ENCODE measurements at regions not wholly inside any gene's neighbourhood (a gene's known extent, or its start where the extent isn't known, plus 50 kb on each side); places are given as distances from the start of the nearest gene placed in this dataset.

DNA sequence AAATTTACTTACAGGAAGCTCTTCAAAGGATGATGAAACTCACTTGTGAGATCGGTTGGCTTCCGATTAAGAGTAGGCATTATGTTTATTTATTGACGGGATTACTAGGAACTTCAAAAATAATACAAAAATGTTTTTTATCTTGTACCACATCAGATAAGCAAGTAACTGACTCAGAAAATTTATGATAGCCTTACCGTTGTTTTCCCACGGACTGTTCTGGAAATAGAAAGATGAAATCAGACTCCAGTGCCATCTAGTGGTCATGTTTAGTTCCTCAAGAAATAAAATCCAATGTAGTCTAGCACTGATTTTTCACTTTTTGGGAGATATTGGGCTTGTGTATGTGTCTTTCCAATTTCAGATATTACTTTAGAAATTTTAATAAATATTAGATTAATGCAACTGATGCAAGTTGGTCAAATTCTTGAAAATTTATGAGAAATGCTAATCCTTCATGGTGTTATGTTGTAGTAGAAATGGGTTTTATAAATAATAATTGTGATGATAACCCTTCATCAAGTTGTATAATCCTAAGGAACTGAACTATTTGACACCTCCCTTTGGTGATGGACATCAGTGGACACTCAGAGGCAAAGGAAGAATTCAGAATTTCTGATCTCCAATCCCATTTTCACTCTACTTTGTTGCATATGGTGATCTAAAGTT, 168.8 kb downstream of the TMEM26 start:
- intact Hi-C loops (cut with micrococcal nuclease; ENCODE audit: unreplicated experiment): loop anchor here (1.0 to 10.0 kb wide), 6 partner anchors 143 to 468 kb away; no protein-coding TSS in a partner anchor
- CTCF ChIA-PET: interaction anchor here (0.6 to 1.0 kb wide), 5 partner anchors 13 to 467 kb away, joined by 3 to 5 read pairs (median 3); no protein-coding TSS in a partner anchor
- Mint-ChIP-seq H3K9me3 (ENCODE audit: low read depth, unreplicated experiment) (no peaks in the 10 kb centered on the region), H3K27ac (ENCODE audit: unreplicated experiment) (no peak overlapping the region), H3K4me1 (ENCODE audit: low read depth, unreplicated experiment) (peaks cover 10% of the 10 kb centered on the region), H3K27me3 (ENCODE audit: unreplicated experiment) (no peaks in the 10 kb centered on the region), H3K36me3 (ENCODE audit: insufficient read depth, unreplicated experiment) (no peaks in the 10 kb centered on the region), H3K4me3 (ENCODE audit: low read depth, unreplicated experiment) (no peak overlapping the region)
- TF ChIP-seq, protein P1, sequence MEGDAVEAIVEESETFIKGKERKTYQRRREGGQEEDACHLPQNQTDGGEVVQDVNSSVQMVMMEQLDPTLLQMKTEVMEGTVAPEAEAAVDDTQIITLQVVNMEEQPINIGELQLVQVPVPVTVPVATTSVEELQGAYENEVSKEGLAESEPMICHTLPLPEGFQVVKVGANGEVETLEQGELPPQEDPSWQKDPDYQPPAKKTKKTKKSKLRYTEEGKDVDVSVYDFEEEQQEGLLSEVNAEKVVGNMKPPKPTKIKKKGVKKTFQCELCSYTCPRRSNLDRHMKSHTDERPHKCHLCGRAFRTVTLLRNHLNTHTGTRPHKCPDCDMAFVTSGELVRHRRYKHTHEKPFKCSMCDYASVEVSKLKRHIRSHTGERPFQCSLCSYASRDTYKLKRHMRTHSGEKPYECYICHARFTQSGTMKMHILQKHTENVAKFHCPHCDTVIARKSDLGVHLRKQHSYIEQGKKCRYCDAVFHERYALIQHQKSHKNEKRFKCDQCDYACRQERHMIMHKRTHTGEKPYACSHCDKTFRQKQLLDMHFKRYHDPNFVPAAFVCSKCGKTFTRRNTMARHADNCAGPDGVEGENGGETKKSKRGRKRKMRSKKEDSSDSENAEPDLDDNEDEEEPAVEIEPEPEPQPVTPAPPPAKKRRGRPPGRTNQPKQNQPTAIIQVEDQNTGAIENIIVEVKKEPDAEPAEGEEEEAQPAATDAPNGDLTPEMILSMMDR (IDR thresholded peaks at IDR 0.05; ENCODE audit: unreplicated experiment): peak; percentile 89
- peak; percentile 16 for DNase-seq
- no TSS peak for BruUV-seq (replicated peaks)

DNA sequence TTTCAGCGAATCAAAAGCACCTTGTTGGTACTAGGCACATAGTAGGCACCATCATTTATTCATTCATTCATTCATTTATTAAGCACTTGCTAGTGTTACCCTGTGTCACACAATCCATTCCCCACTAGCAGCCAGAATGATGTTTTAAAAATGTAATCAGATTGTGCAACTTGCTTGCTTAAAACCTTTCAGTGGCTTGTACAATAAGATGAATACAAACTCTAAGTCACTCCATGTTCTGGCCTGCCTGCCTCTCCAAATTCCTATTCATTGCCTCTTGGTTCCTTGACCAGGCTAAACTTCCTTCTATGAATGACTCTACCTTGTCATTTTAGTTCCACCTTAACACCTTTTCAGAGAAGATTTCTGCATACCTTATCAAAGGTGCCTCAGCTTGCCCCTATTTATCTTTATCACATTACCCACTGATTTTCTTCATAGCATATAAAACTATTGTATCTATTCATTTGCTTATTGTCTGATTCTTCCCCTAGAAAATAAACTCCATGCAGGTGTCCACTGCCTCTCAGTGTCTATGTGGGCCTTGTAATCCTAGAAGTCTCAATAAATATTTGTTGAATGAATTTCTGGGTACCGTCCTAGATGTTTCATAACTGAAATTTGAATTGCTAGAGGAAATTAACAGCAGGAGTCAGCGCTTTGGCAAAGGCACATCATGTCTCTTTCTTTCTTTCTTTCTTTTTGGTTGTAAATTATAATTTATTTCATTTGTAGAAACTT, 169.5 kb downstream of the TMEM26 start:
- Mint-ChIP-seq H3K4me1 (ENCODE audit: low read depth, unreplicated experiment) (peaks cover 10% of the 10 kb centered on the region), H3K27ac (ENCODE audit: unreplicated experiment) (no peak overlapping the region), H3K36me3 (ENCODE audit: insufficient read depth, unreplicated experiment) (no peaks in the 10 kb centered on the region), H3K9me3 (ENCODE audit: low read depth, unreplicated experiment) (no peaks in the 10 kb centered on the region), H3K4me3 (ENCODE audit: low read depth, unreplicated experiment) (no peak overlapping the region), H3K27me3 (ENCODE audit: unreplicated experiment) (no peaks in the 10 kb centered on the region)
- TF ChIP-seq, protein P1 (IDR thresholded peaks at IDR 0.05; ENCODE audit: unreplicated experiment): no peak
- intact Hi-C loops (cut with micrococcal nuclease; ENCODE audit: unreplicated experiment): loop anchor here (1.0 to 10.0 kb wide), 6 partner anchors 142 to 467 kb away; no protein-coding TSS in a partner anchor
- CTCF ChIA-PET: interaction anchor here (0.6 to 1.0 kb wide), 5 partner anchors 12 to 467 kb away, joined by 3 to 5 read pairs (median 3); no protein-coding TSS in a partner anchor
- BruUV-seq (replicated peaks): no TSS peak
- DNase-seq: no peak

DNA sequence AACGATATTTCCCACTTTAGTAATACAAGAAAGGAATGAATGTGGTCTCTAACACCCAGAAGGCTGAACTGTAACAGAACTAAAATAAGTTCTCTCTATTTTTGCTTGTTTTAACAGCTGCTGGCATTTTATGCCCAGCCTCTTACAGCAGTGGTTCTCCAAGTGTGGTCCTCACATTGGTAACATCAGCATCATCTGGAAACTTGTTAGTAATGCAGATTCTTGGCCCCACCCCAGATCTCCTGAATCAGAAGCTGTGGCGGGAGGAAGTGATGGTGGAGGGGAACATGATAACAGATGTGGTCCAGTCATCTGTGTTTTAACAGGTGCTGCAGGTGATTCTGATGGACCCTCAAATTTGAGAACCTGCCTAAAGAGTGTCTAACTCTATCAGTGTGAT, 170.1 kb downstream of the TMEM26 start:
- Mint-ChIP-seq H3K4me3 (ENCODE audit: low read depth, unreplicated experiment) (no peak overlapping the region), H3K27me3 (ENCODE audit: unreplicated experiment) (no peaks in the 10 kb centered on the region), H3K27ac (ENCODE audit: unreplicated experiment) (no peak overlapping the region), H3K9me3 (ENCODE audit: low read depth, unreplicated experiment) (no peaks in the 10 kb centered on the region), H3K36me3 (ENCODE audit: insufficient read depth, unreplicated experiment) (no peaks in the 10 kb centered on the region), H3K4me1 (ENCODE audit: low read depth, unreplicated experiment) (peaks cover 10% of the 10 kb centered on the region)
- no TSS peak for BruUV-seq (replicated peaks)
- no peak for DNase-seq
- intact Hi-C loops (cut with micrococcal nuclease; ENCODE audit: unreplicated experiment): loop anchor here (5.0 to 10.0 kb wide), 4 partner anchors 256 to 452 kb away; no protein-coding TSS in a partner anchor
- CTCF ChIA-PET: no interaction called here
- TF ChIP-seq, protein P1 (IDR thresholded peaks at IDR 0.05; ENCODE audit: unreplicated experiment): no peak

DNA sequence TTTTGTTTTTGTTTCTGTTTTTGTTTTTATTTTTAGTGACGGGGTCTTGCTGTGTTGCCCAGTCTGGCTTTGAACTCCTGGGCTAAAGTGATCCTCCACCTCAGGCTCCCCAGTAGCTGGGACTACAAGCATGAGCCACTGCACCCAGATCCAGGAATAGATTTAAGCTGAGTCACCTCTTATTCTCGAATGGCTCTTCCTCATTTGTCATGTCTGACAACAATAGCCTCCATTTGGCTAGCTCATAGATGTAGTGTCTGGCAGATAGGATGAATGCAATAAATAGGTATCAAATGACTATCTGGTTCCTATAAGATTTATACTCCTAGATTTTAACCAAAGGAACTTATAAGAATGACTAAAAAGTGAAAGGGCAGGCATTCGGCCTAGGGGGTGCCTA, 172.9 kb downstream of the TMEM26 start:
- no peak for DNase-seq
- CTCF ChIA-PET: no interaction called here
- TF ChIP-seq, protein P1 (IDR thresholded peaks at IDR 0.05; ENCODE audit: unreplicated experiment): no peak
- BruUV-seq (replicated peaks): no TSS peak
- intact Hi-C loops (cut with micrococcal nuclease; ENCODE audit: unreplicated experiment): loop anchor here (5.0 to 10.0 kb wide), 4 partner anchors 253 to 454 kb away; no protein-coding TSS in a partner anchor
- Mint-ChIP-seq H3K9me3 (ENCODE audit: low read depth, unreplicated experiment) (no peaks in the 10 kb centered on the region), H3K36me3 (ENCODE audit: insufficient read depth, unreplicated experiment) (no peaks in the 10 kb centered on the region), H3K27me3 (ENCODE audit: unreplicated experiment) (no peaks in the 10 kb centered on the region), H3K4me3 (ENCODE audit: low read depth, unreplicated experiment) (no peak overlapping the region), H3K4me1 (ENCODE audit: low read depth, unreplicated experiment) (peaks cover 10% of the 10 kb centered on the region), H3K27ac (ENCODE audit: unreplicated experiment) (no peak overlapping the region)
